ENCODE measurements at regions not wholly inside any gene's neighbourhood (a gene's known extent, or its start where the extent isn't known, plus 50 kb on each side); places are given as distances from the start of the nearest gene placed in this dataset.

DNA sequence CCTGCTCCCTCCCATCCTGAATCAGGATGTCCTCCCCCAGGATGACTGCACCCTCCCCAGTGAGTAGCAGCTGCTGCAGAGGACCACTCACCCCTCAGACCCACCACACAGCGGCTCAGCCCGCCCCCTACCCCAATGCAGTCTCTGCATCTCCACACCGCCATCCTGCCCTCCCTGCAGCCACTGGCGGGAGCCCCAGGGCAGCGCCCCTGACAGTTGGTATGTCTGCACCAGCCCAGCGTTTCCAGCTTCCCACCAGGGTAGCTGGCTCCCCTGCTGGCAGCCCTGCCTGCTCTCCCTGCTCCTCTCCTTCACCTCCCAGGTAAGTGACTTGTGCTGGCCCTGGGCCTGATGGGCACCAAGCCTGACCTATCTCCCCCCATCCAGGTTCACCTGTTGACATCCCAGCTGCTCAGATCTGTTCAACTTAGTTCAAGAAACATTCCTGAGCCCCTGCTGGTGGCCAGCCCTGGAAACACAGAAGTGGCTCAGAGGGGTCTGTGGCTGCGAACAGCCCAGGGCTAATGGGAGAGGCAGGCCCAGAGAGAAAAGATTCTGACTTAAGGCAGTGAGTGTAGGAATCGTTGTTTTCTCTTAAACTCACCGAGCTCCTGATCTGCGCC, 117.7 kb upstream of the RAB6C start:
- ATAC-seq (ENCODE audit: low read depth in 2 of 2), result no peak
- Mint-ChIP-seq H3K9me3 (peaks cover 0 to under 1% (median 0%) of the 10 kb centered on the region in 7 donors), H3K27ac (no peak overlapping the region), H3K4me1 (no peaks in the 10 kb centered on the region), H3K36me3 (no peaks in the 10 kb centered on the region), H3K4me3 (no peak overlapping the region), H3K27me3 (peaks cover 0 to 6% (median 4%) of the 10 kb centered on the region in 3 donors)
- DNase-seq, result no peak

DNA sequence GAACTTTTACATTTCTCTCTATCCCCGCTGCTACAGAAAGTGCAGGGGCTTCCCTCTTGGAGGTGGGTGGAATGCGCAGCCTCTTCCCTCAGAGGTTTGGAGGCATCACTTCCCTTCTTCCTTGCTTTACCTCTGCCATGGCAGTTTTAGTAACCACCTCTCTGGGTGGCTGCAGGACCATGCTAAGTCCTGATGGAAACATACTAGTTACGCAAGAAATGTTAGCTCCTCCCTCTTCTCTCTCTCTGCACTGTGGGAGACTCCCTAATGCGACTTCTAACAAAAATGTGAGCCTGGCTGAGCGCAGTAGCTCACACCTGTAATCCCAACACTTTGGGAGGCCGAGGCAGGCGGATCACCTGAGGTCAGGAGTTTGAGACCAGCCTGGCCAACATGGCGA, 116.8 kb upstream of the RAB6C start:
- Mint-ChIP-seq H3K9me3 (no peaks in the 10 kb centered on the region), H3K4me3 (no peak overlapping the region), H3K36me3 (no peaks in the 10 kb centered on the region), H3K27ac (no peak overlapping the region), H3K27me3 (peaks cover under 1 to 6% (median 4%) of the 10 kb centered on the region in 3 donors), H3K4me1 (no peaks in the 10 kb centered on the region)
- no peak for ATAC-seq (ENCODE audit: low read depth in 2 of 2)
- DNase-seq, result no peak

DNA sequence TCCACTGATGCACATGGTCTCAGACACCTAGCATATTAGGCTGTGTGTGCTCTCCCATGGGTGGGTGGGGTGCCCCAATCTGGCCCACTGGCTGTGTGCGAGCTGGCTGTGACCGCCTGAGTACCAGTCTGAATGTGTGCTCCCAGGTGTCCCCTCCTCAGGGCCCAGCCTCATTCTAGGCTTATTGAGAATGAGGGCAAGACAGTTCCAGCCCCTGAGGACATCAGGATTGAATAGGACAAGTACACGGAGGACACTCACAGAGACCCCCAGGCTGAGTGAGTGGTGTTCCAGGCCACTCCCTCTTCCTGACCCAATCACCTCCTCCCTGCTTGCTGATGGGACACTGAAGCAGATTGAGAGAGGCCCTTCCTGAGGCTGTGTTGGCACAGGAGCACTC, 116.1 kb upstream of the RAB6C start:
- Mint-ChIP-seq H3K27ac (no peak overlapping the region), H3K4me1 (no peaks in the 10 kb centered on the region), H3K27me3 (peaks cover under 1 to 5% (median 4%) of the 10 kb centered on the region in 3 donors), H3K4me3 (no peak overlapping the region), H3K36me3 (no peaks in the 10 kb centered on the region), H3K9me3 (no peaks in the 10 kb centered on the region)
- ATAC-seq (ENCODE audit: low read depth in 2 of 2) (no peak), DNase-seq (no peak)

DNA sequence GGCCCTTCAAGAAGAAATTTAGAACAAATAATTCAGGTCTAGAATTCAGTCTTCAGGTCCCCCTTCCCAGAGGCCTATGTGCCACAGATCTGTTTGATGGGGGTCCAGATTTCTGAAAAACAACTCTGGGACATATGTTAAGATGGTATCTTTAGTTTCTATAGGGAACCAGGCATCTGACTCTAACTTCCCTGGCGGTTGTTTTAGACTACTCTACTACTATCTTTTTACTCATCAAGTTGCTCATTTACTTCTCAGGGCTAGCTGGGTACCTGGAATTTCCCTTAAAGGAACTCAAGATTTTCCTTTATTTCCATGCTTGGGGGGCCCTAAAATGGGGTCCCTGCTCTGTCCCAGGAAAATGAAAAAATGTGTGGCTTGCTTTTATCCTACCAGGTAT, 114.7 kb upstream of the RAB6C start:
- Mint-ChIP-seq H3K27ac (no peak overlapping the region), H3K9me3 (no peaks in the 10 kb centered on the region), H3K27me3 (peaks cover 0 to 5% (median 4%) of the 10 kb centered on the region in 3 donors), H3K4me3 (no peak overlapping the region), H3K4me1 (no peaks in the 10 kb centered on the region), H3K36me3 (no peaks in the 10 kb centered on the region)
- DNase-seq, result no peak
- ATAC-seq (ENCODE audit: low read depth in 2 of 2), result no peak

DNA sequence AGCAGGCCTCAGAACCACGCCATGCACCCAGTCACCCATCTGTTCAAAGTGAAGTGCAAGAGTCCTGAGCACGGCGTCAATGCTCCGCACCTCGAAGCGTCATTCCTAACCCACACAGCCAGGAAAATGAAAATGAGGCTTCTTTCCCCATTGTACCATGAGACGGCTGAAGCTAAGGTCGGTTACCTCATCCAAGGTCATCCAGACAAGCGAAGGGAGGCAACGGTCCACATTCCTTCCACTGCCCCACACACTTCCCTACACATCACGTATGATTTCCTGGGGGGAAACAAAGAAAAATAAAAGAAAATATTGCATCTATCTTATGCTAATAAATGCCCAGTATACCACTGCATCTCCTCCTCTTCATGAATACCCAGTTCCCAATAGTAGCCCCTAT, 113.5 kb upstream of the RAB6C start:
- DNase-seq (no peak), ATAC-seq (ENCODE audit: low read depth in 2 of 2) (no peak)
- Mint-ChIP-seq H3K9me3 (no peaks in the 10 kb centered on the region), H3K27me3 (peaks cover 5 to 12% (median 6%) of the 10 kb centered on the region in 3 donors), H3K36me3 (no peaks in the 10 kb centered on the region), H3K27ac (no peak overlapping the region), H3K4me1 (no peaks in the 10 kb centered on the region), H3K4me3 (no peak overlapping the region)

DNA sequence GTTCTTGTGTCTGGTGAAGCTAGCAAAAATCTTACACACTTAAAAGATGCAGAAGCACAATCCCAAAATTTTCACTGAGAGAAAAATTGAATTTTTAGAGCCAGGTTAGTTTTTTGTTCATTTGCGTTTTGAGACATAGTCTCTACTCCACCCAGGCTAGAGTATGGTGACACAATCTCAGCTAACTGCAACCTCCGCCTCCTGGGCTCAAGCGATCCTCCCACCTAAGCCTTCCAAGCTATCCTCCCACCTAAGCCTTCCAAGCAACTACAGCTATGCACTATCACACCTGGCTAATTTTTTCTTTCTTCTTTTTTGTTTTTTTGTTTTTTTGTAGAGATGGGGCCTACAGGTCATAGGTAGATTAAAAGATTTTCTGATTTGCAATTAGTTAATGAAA, 113.1 kb upstream of the RAB6C start:
- H3K36me3 Mint-ChIP-seq, result no peaks in the 10 kb centered on the region
- ATAC-seq (ENCODE audit: low read depth in 2 of 2) (no peak), DNase-seq (no peak)
- H3K27me3 Mint-ChIP-seq, result peaks cover 6 to 15% (median 6%) of the 10 kb centered on the region in 3 donors
- no peak overlapping the region for H3K4me3 Mint-ChIP-seq
- H3K27ac Mint-ChIP-seq, result no peak overlapping the region
- H3K9me3 Mint-ChIP-seq, result no peaks in the 10 kb centered on the region
- no peaks in the 10 kb centered on the region for H3K4me1 Mint-ChIP-seq

DNA sequence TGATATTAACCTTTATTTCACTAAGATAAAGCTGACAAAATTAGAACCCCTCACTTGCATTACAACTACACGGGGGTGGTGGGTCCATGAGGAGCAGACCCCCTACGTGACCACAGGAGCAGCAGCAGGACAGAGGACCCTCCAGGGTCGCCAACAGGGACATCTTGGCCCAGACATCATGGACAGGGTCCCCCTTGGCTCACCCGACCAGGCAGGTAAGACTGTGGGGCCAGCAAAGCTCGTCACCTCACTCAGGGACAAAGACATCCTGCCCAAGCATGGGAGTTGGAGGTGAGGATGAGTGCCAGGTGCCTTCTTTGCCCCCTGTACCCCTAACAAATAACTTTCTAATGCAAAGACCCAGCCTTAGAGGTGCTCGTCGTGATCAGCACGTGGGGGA, 111.3 kb upstream of the RAB6C start:
- Mint-ChIP-seq H3K4me3 (no peak overlapping the region), H3K27ac (peak overlapping the region in 1 of 6 donors; percentile 20), H3K27me3 (peaks cover 6 to 24% (median 20%) of the 10 kb centered on the region in 3 donors)

DNA sequence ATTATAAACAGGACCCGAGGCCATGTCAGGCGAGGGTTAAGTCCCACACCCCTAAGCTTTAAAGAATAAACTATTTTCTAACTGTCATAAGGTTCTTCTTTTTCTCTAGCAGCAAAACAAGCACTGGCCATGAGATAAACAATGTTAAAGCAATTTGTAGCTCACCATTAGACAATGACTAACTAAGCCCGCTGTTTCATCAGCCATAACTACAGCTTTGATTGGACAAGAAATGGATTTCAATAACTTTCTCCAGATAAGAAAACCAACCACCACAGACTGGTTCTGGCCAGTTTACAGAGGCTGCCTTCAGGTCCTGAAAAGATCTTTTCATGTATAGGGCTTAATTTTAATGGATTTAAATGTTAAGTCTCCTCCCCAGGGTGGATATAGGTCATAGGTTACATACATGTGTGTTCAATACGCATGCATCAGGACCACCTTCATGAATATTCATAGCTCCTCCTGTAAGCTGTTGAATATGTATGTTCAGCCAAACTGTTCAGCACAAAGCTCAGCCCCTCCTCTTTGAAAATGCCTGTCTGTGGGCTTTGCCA, 108.7 kb upstream of the RAB6C start:
- H3K9me3 Mint-ChIP-seq, result no peaks in the 10 kb centered on the region
- no peak overlapping the region for H3K27ac Mint-ChIP-seq
- H3K4me3 Mint-ChIP-seq, result no peak overlapping the region
- no peaks in the 10 kb centered on the region for H3K36me3 Mint-ChIP-seq
- ATAC-seq (ENCODE audit: low read depth in 2 of 2), result no peak
- no peak for DNase-seq
- peaks cover 11 to 30% (median 27%) of the 10 kb centered on the region in 3 donors for H3K27me3 Mint-ChIP-seq
- no peaks in the 10 kb centered on the region for H3K4me1 Mint-ChIP-seq

More for the DNA sequence above, 111.3 kb upstream of the RAB6C start:
- no peak for ATAC-seq (ENCODE audit: low read depth in 2 of 2)
- Mint-ChIP-seq H3K4me1 (no peaks in the 10 kb centered on the region), H3K9me3 (no peaks in the 10 kb centered on the region), H3K36me3 (no peaks in the 10 kb centered on the region)
- DNase-seq, result no peak

DNA sequence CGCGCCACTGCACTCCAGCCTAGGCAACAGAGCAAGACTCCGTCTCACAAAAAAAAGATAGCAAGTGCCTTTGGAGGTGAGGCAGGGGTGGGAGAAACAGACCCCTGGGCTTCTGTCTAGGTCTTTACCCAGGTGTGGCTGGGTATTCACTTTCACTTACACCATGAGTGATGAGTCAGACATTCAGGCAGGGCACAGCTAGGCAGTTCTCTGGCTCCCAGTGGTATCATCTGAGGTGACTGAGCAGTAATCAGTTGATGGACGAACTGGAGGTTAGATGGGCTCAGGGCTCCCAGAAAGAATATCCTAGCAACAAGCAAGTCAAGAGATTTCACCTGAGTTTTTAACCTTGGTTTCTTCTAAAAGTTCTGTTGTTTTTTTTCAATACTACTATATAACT, 107.0 kb upstream of the RAB6C start:
- H3K9me3 Mint-ChIP-seq, result no peaks in the 10 kb centered on the region
- H3K27me3 Mint-ChIP-seq, result peaks cover 11 to 30% (median 27%) of the 10 kb centered on the region in 3 donors
- ATAC-seq (ENCODE audit: low read depth in 2 of 2) (no peak), DNase-seq (no peak)
- H3K27ac Mint-ChIP-seq, result no peak overlapping the region
- no peak overlapping the region for H3K4me3 Mint-ChIP-seq
- H3K4me1 Mint-ChIP-seq, result peaks cover 6 to 13% (median 7%) of the 10 kb centered on the region in 3 donors
- H3K36me3 Mint-ChIP-seq, result no peaks in the 10 kb centered on the region

DNA sequence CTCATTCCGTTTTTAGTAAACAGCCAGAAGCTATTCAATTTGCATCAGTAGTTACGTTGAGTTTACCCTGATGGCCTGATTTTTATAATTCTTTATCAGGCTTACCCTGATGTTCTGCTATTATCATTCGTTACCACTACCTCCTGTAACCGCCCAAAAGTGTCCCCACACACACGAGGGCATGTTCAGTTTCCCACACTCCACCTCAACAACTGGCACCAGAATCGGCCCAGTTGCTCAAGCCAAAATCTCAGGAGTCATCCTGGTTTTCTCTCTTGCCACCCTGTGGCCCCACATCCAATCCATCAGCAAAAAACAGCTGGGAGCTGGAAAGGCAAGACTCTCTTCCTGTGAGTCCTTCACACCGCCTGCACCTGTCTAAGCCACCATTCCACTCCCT, 102.9 kb upstream of the RAB6C start:
- Mint-ChIP-seq H3K36me3 (no peaks in the 10 kb centered on the region), H3K4me3 (peak overlapping the region; percentile 80 to 99 (median 98)), H3K27me3 (peaks cover 5 to 20% (median 13%) of the 10 kb centered on the region in 3 donors), H3K4me1 (peaks cover 6 to 16% (median 7%) of the 10 kb centered on the region in 3 donors), H3K27ac (peak overlapping the region in 2 of 6 donors; percentile 19 to 85), H3K9me3 (no peaks in the 10 kb centered on the region)
- DNase-seq (no peak), ATAC-seq (ENCODE audit: low read depth in 2 of 2) (no peak)

DNA sequence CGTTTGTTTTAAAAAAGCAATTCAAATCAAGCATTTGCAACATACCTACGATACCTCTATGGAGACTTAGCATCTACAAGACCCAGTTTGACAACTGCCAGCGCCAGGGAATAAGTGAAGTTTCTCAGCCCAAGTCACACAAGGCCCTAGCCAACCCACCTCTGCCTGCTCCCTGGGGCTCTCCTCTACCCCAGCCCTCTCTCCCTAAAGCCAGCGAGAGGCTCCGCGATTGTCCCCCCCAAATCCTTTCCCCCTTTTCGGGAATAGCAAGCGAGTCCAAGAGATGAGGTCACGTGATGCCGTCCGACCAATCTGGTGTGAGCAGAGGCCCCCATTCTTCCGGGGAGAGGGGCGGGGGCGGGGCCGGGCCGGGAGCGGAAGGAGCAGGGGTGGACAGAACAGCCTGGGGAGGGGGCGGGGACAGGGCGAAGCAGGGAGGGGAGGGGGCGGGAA, 102.2 kb upstream of the RAB6C start:
- DNase-seq (peak; percentile 69), ATAC-seq (ENCODE audit: low read depth in 2 of 2) (peak; percentile 85 to 88)
- Mint-ChIP-seq H3K36me3 (no peaks in the 10 kb centered on the region), H3K27me3 (peaks cover 5 to 12% (median 5%) of the 10 kb centered on the region in 3 donors), H3K27ac (peak overlapping the region; percentile 19 to 97 (median 92)), H3K4me1 (peaks cover 6 to 16% (median 7%) of the 10 kb centered on the region in 3 donors), H3K9me3 (no peaks in the 10 kb centered on the region), H3K4me3 (peak overlapping the region; percentile 89 to 99 (median 98))

DNA sequence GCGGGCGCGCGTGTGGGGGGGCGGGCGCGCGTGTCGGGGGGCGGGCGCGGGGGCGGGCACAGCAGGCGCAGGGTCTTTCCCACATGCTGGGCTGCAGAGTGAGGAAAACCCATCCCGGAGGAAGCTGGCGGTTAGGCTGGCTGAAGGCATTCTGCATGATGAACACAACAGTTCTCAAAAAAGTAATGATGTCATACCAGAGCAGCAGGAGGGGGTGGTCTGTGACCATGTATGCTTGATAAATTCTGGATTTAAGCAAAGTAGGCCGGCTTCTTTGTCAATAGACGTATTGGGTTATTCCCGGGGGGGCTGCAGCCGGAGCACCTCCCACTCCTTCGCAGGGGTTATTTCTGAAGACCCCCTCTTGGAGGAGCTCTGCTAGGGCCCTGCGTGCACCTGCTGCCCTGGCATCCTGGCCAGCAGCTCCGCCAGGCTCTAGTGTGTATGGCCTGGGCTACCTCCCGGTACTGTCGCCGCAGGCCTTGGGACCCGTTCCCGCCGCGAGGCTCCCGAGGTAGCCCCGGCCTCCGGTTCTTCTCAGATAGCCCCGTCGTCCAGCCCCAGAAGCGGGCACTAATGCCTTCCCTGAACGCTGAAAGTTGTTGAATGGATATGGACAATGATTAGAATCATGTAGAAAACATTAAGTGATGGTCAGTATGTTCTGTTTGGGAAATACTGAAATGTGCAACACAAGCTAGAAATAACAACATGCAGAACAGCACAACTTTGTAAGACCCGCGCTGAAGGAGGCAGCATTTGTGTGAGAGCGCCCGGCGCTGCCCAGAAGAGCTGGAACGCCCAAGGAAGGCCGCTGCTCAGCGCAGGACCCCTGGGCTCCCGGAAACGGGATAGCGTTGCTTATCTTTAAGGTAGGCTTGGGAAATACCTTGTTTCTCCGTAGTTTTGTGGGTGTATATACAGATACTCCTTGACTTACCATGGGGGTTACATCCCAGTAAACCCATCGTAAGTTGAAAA, 101.4 kb upstream of the RAB6C start:
- Mint-ChIP-seq H3K4me3 (peak overlapping the region; percentile 63 to 97 (median 89)), H3K27ac (peak overlapping the region; percentile 19 to 93 (median 63)), H3K27me3 (peaks cover 5 to 8% (median 5%) of the 10 kb centered on the region in 3 donors), H3K4me1 (peaks cover 6 to 16% (median 7%) of the 10 kb centered on the region in 3 donors), H3K36me3 (no peaks in the 10 kb centered on the region), H3K9me3 (no peaks in the 10 kb centered on the region)
- peak; percentile 68 to 69 for ATAC-seq (ENCODE audit: low read depth in 2 of 2)
- DNase-seq, result peak; percentile 46

DNA sequence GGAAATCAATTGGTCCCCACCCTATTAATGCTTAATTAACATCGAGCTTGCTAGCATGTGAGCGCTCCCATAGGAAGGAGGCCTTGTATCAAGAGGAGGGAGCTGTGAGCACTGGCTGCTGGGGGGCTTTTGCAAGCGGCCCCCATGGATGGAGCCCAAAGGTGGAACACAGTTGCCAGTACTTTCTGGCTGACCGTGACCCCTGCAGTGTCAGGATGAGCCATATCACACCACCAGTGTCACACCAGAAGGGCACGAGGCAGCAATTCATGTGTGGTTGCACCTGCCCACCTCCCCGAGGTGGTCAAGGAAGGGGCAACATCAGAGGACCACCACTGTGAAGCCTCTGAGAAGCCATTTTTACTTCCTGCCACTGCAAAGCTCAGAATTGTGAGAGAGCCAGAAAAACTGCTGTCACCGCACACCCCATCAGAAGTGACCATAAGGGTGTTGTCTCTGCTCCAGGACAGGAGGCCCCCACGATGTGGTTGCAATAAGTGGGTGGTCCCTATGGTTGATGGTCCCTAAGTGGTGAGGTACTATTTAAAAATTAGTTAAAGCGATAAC, 99.8 kb upstream of the RAB6C start:
- Mint-ChIP-seq H3K4me3 (peak overlapping the region in 2 of 8 donors; percentile 23 to 97), H3K27me3 (no peaks in the 10 kb centered on the region), H3K9me3 (no peaks in the 10 kb centered on the region), H3K27ac (peak overlapping the region in 1 of 6 donors; percentile 26), H3K4me1 (peaks cover 6 to 16% (median 7%) of the 10 kb centered on the region in 3 donors), H3K36me3 (no peaks in the 10 kb centered on the region)
- no peak for ATAC-seq (ENCODE audit: low read depth in 2 of 2)
- no peak for DNase-seq
